ENCODE measurements at regions not wholly inside any gene's neighbourhood (a gene's known extent, or its start where the extent isn't known, plus 50 kb on each side); places are given as distances from the start of the nearest gene placed in this dataset.
A peak's percentile ranks its signal among the peaks of the same experiment; 100 is the strongest.
"Not testable (repeated sequence)": the region's sequence is repeated elsewhere in the genome, so short reads cannot be mapped to it uniquely, and the experiment has no call there.

GRCh38 chr14:100007254-100007653 is 58.0 kb upstream of the EVL start:
- no peak for DNase-seq (ENCODE audit: low spot score)
- Histone ChIP-seq H4K20me1 (ENCODE audit: insufficient read depth, poor library complexity, severe bottlenecking) (no peaks in the 10 kb centered on the region), H3K4me2 (no peak overlapping the region), H3K36me3 (replicated peaks; ENCODE audit: insufficient read depth, low read depth) (no peaks in the 10 kb centered on the region), H3K9me3 (ENCODE audit: low read depth) (peaks cover 9% of the 10 kb centered on the region), H3K4me3 (no peak overlapping the region), H3K79me2 (peaks cover 53% of the 10 kb centered on the region), H2AFZ (no peak overlapping the region), H3K4me1 (ENCODE audit: insufficient read depth) (peaks cover 4% of the 10 kb centered on the region), H3K27ac (no peak overlapping the region), H3K9me2 (replicated peaks; ENCODE audit: insufficient read depth) (no peaks in the 10 kb centered on the region), H3K27me3 (no peaks in the 10 kb centered on the region)
- no peak for TF ChIP-seq EZH2 (IDR thresholded peaks at IDR 0.05; ENCODE audit: borderline replicate concordance)
- no peak for TF ChIP-seq CTCF (IDR thresholded peaks at IDR 0.05; ENCODE audit: poor library complexity)
- TF ChIP-seq EZH2phosphoT487 (IDR thresholded peaks at IDR 0.05; ENCODE audit: low read depth, severe bottlenecking, unreplicated experiment): no peak
- 81% methylated on average over 1 of the region's 1 CpG for WGBS (ENCODE audit: low lambda C conversion rate, missing lambda C conversion rate)

- 14% methylated on average over 2 of the region's 2 CpGs for WGBS (ENCODE audit: low lambda C conversion rate, missing lambda C conversion rate)
Measured at GRCh38 chr14:100009802-100010201, 55.4 kb upstream of the EVL start.

GRCh38 chr14:100010679-100011078 is 54.5 kb upstream of the EVL start:
- Histone ChIP-seq H3K27me3 (no peaks in the 10 kb centered on the region), H3K4me3 (no peak overlapping the region), H4K20me1 (ENCODE audit: insufficient read depth, poor library complexity, severe bottlenecking) (no peaks in the 10 kb centered on the region), H3K27ac (peak overlapping the region; percentile 62), H2AFZ (no peak overlapping the region), H3K36me3 (replicated peaks; ENCODE audit: insufficient read depth, low read depth) (no peaks in the 10 kb centered on the region), H3K4me2 (peak overlapping the region; percentile 42), H3K79me2 (peaks cover 58% of the 10 kb centered on the region), H3K9me2 (replicated peaks; ENCODE audit: insufficient read depth) (no peaks in the 10 kb centered on the region), H3K4me1 (ENCODE audit: insufficient read depth) (peaks cover 12% of the 10 kb centered on the region), H3K9me3 (ENCODE audit: low read depth) (no peaks in the 10 kb centered on the region)
- no peak for DNase-seq (ENCODE audit: low spot score)
- 59% methylated on average over 4 of the region's 4 CpGs for WGBS (ENCODE audit: low lambda C conversion rate, missing lambda C conversion rate)
- TF ChIP-seq EZH2phosphoT487 (IDR thresholded peaks at IDR 0.05; ENCODE audit: low read depth, severe bottlenecking, unreplicated experiment) (no peak), EZH2 (IDR thresholded peaks at IDR 0.05; ENCODE audit: borderline replicate concordance) (no peak)

More at GRCh38 chr14:100009802-100010201, 55.4 kb upstream of the EVL start:
- not testable (repeated sequence) for H4K20me1 ChIP-seq (ENCODE audit: insufficient read depth, poor library complexity, severe bottlenecking); H3K4me3 ChIP-seq; H3K9me2 ChIP-seq (replicated peaks; ENCODE audit: insufficient read depth); DNase-seq (ENCODE audit: low spot score); H2AFZ ChIP-seq; H3K36me3 ChIP-seq (replicated peaks; ENCODE audit: insufficient read depth, low read depth); H3K27me3 ChIP-seq; H3K9me3 ChIP-seq (ENCODE audit: low read depth)
- H3K4me2 ChIP-seq: peak overlapping the region; percentile 42
- H3K79me2 ChIP-seq: peaks cover 57% of the 10 kb centered on the region
- peak overlapping the region; percentile 62 for H3K27ac ChIP-seq
- peaks cover 12% of the 10 kb centered on the region for H3K4me1 ChIP-seq (ENCODE audit: insufficient read depth)

GRCh38 chr14:100011628-100012325 is 53.4 kb upstream of the EVL start:
- H3K27me3 ChIP-seq: no peaks in the 10 kb centered on the region
- no peaks in the 10 kb centered on the region for H3K9me3 ChIP-seq (ENCODE audit: low read depth)
- TF ChIP-seq CTCF (IDR thresholded peaks at IDR 0.05; ENCODE audit: poor library complexity) (no peak), EZH2 (IDR thresholded peaks at IDR 0.05; ENCODE audit: borderline replicate concordance) (no peak), EZH2phosphoT487 (IDR thresholded peaks at IDR 0.05; ENCODE audit: low read depth, severe bottlenecking, unreplicated experiment) (no peak)
- no peak overlapping the region for H3K4me2 ChIP-seq
- WGBS (ENCODE audit: low lambda C conversion rate, missing lambda C conversion rate): 50% methylated on average over 3 of the region's 3 CpGs
- no peak overlapping the region for H3K4me3 ChIP-seq
- peaks cover 12% of the 10 kb centered on the region for H3K4me1 ChIP-seq (ENCODE audit: insufficient read depth)
- peaks cover 61% of the 10 kb centered on the region for H3K79me2 ChIP-seq
- no peaks in the 10 kb centered on the region for H3K36me3 ChIP-seq (replicated peaks; ENCODE audit: insufficient read depth, low read depth)
- no peak for DNase-seq (ENCODE audit: low spot score)
- H2AFZ ChIP-seq: no peak overlapping the region
- no peaks in the 10 kb centered on the region for H3K9me2 ChIP-seq (replicated peaks; ENCODE audit: insufficient read depth)
- H3K27ac ChIP-seq: peak overlapping the region; percentile 50
- no peaks in the 10 kb centered on the region for H4K20me1 ChIP-seq (ENCODE audit: insufficient read depth, poor library complexity, severe bottlenecking)

All from hepatocyte (in vitro differentiated cells).